HG03354 (cell line): ENCODE measurements at regions not wholly inside any gene's neighbourhood (a gene's known extent, or its start where the extent isn't known, plus 50 kb on each side); places are given as distances from the start of the nearest gene placed in this dataset.
"Not testable (repeated sequence)": the region's sequence is repeated elsewhere in the genome, so short reads cannot be mapped to it uniquely, and the experiment has no call there.

Experiments used
- ATAC-seq: cut with Tn5 transposase; IDR thresholded peaks from one replicate; pipeline ENCODE4 v1.9.1; 2021; ENCODE audit warnings: mild to moderate bottlenecking; ENCODE audit not compliant: unreplicated experiment, poor library complexity, severe bottlenecking

DNA sequence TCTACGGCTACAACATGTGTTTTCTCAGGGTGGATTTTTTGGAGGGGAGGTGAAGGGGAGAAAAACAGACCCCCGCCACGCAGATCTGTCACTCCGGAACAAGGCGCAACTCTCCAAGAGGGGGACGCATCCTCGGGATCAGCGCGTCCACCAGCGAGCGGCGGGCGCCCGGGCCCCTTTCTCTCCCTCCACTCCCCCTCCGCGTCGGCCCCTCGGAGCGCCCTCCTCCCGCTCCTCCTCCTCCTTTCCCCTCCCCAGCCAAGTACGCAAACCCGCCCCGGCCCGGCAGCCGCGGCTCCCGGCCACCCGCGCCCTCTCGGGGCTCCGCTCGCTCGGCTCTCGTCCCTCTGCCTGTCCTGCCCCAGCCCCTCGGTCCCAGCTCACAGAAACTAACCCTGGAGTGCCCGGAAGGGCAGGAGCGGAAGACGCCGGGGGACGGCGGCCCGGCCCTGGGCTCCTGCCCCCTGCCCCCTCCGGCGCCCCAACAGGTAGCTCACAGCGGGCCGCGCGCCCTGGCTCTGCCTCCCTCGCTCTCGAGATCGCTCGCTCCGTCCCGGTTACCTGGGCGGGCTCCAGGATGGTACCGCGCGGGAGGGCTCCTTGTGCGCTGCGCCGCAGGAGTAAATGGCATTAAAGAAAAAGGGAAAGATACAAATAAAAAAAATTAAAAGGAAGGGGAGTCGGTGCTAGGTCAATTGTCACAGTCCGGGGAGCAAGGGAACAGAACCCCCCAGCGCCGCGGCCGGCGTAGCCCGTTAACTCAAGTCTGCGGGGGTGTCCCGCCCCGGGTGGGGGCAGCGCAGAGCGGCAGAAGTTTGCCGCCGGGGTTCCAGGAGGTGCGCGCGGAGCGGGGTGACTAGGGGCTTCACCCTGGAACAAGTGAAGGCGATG, 131.4 kb upstream of the C11orf58 start:
- ATAC-seq, result no peak

GRCh38 chr11:16605894-16606783, 132.3 kb upstream of the C11orf58 start:
- peak; percentile 94 for ATAC-seq

DNA sequence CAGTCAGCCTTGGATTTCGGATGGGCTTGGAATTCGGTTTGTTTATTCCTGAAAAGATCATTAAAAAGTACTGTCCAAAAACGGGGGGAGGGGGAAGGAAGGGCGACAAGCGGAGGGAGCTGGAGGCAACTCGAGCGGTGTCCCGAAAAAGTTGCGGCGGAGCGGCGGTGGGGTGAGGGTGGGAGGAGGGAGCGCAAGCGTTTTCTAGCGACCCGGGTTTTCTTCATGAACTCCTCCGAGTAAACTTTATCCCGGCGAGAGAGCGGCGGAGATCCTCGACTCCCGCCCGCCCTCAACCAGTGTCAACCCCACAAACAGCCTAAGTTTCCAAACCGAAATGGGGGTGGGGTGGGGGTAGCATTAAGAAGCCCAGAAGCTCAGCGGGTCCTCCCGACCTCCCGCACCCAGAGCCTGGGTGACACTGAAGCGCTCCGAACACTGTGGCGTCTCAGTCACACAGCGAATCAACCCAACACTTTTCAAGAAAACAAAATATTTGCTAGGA, 133.0 kb upstream of the C11orf58 start:
- ATAC-seq, result no peak

GRCh38 chr11:16604794-16605388, 133.6 kb upstream of the C11orf58 start:
- no peak for ATAC-seq

- no peak for ATAC-seq
These were observed 134.3 kb upstream of the C11orf58 start for GRCh38 chr11:16603890-16604793.

GRCh38 chr11:16603245-16603644, 135.2 kb upstream of the C11orf58 start:
- no peak for ATAC-seq

GRCh38 chr11:16598906-16599305, 139.5 kb upstream of the C11orf58 start:
- ATAC-seq, result no peak

DNA sequence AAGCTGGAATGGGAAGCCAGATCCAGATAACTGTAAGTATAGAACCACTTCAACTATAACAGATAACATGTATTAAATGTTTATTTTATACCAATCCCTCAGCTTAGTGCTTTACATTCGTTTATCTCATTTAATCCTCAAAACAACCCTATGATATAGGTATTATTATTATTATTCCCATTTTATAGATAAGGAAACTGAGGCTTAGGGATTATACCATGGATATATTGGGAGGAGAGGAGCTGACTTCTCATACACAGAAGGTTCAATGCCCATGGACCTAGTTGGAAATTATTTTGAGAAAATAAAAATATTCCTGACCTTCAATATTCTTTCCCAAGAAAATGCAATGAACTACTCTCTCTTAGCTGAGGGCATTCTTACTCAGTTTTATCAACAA, 140.4 kb upstream of the C11orf58 start:
- no peak for ATAC-seq

DNA sequence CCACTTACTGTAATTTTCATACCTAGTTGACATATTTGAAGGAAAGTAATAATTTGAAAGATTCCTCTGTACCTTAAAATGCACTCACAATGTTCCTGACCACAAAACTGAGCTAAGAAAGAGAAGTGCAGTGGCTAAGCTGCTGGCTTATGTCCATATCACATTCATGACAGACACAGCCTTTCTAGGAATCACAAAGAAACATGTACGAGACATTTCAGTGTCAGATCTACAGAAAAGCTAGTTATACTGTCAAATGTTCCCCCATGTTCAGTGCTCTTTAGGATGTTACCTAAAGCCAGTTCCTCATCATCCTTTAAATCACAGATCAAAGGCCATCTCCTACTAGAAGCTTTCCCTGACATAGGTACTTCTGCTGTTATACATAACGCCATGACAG, 142.2 kb upstream of the C11orf58 start:
- ATAC-seq, result no peak

DNA sequence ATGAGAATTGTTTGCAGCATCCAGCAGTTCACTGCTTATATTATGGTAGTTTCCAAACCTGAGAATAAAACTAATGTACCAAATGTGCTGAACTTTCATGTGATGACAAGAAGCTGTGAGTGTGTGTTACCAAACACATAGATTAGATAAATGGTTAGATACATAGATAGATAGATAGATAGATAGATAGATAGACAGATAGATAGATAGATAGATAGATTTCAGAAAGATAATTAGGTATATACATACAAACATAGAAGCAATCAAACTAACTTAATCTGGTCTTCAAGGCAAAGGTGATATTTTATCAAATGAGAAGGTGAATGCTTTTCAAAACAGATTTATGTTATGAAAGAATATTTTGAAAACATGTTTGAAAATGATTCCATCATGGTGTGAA, 147.3 kb upstream of the C11orf58 start:
- no peak for ATAC-seq

DNA sequence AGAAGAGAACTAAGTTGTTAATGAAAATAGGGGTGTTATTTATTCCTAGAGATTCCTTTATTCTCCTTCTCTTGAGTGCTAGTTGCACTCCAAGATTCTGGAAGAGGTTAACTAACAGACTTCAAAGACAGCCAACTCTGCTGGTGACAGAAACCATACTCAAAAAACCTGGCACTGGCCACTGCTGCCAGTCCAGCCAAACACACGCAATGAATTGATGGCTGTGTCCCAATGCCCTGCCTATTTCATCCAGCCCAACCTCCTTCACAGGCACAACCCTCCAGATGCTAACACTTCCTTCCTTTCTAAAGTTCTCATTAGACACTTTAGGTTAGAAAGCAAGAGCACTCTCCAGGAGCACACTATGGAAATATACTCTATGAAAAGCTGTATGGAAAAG, 150.8 kb upstream of the C11orf58 start:
- ATAC-seq, result no peak

- no peak for ATAC-seq
These were observed 153.9 kb upstream of the C11orf58 start for GRCh38 chr11:16584569-16584968.

DNA sequence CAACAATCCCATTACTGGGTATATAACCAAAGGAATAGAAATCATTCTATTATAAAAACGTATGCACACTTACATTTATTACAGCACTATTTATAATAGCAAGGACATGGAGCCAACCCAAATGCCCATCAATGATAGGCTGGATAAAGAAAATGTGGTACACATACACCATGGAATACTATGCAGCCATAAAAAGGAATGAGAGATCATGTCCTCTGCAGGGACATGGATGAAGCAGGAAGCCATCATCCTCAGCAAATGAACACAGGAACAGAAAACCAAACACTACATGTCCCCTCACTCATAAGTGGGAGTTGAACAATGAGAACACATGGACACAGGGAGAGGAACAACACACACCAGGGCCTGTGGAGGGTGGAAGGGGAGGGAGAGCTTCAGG, 157.4 kb upstream of the C11orf58 start:
- not testable (repeated sequence) for ATAC-seq

DNA sequence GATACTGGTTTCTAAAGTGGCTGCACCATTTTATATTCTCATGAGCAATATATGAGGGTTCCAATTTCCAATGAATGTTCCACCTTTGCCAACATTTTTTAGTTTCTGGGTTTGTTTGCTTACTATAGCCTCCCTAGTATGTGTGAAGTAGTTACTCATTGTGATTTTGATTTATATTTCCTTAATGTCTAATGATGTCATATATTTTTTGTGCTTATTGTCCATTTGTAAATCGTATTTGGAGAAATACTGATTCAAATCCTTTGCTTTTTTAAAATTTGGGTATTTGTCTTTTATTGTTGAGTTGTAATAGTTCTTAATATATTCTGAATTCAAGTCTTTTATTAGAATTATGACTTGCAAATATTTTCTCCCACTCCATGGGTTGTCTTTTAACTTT, 161.0 kb upstream of the C11orf58 start:
- no peak for ATAC-seq

DNA sequence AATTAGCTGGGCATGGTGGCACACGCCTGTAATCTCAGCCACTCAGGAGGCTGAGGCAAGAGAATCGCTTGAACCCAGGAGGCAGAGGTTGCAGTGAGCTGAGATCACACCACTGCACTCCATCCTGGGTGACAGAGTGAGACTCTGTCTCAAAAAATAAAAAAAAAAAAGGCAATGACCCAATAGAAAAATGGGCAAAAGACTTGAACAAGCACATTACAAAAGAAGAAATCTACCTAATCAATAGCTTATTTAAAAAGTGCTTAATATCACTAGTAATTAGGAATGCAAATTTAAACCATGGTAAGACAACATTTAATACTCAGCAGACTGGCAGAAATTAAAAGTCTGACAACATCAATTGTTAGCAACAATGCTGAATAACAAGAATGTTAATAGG, 163.6 kb upstream of the C11orf58 start:
- not testable (repeated sequence) for ATAC-seq

GRCh38 chr11:16572945-16573344, 165.5 kb upstream of the C11orf58 start:
- no peak for ATAC-seq

DNA sequence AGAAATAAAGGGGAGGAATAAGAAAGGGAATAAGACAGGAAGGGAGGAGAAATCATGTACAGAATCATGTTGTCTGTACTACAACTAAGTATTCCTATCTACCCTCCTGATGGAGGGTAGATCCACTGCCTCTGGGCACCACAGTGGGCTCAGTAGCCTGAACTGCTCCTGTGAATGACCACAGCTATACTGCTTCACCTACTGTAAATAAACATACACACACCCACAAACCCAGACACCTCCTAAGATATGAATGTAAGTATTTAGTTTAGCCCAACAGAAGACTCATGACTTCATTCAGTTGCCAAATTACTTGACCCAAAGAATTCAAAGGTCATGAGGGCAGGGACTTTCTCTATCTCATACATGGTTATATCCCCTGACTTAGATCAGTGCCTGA, 177.3 kb upstream of the C11orf58 start:
- ATAC-seq, result no peak

- no peak for ATAC-seq
These were observed 180.0 kb upstream of the C11orf58 start for GRCh38 chr11:16558494-16558893.

- ATAC-seq, result no peak
These were observed 182.5 kb upstream of the C11orf58 start for GRCh38 chr11:16555956-16556355.
